Testis (tissue), 2 donors: ENCODE measurements at regions not wholly inside any gene's neighbourhood (a gene's known extent, or its start where the extent isn't known, plus 50 kb on each side); places are given as distances from the start of the nearest gene placed in this dataset.

Source experiments
- POLR2A ChIP-seq: fragments of 450-650 bp; IDR thresholded peaks from one replicate; pipeline ENCODE4 v1.6.1; 2017; ENCODE audit warnings: antibody characterized with exemption, mild to moderate bottlenecking, moderate library complexity
- TF ChIP-seq, protein P1 (sequence below), 3 experiments: fragments of 450-650 bp in 2 of 3; fragments of 200-600 bp in 1 of 3; sonication (generic) in 1 of 3; IDR thresholded peaks; one replicate each; pipeline ENCODE4 v1.5.1; 2016 to 2019; ENCODE audit warnings: antibody characterized with exemption in 3 of 3, mild to moderate bottlenecking in 2 of 3, moderate library complexity in 1 of 3

DNA sequence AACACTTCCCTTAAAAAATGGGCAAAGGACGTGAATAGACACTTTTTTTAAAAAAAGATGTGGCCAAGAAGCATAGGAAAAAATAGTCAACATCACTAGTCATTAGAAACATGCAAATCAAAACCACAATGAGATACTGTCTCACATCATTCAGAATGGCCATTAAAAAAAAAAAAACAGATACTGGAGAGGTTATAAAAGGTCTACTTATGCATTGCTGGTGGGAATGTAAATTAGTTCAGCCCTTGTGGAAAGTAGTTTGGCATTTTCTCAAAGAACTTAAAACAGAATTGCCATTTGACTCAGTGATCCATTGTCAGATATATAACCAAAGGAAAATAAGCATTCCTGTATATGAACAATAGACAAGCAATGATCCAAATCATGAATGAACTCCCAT, 352.8 kb upstream of the EPHA5 start:
- TF ChIP-seq, protein P1, sequence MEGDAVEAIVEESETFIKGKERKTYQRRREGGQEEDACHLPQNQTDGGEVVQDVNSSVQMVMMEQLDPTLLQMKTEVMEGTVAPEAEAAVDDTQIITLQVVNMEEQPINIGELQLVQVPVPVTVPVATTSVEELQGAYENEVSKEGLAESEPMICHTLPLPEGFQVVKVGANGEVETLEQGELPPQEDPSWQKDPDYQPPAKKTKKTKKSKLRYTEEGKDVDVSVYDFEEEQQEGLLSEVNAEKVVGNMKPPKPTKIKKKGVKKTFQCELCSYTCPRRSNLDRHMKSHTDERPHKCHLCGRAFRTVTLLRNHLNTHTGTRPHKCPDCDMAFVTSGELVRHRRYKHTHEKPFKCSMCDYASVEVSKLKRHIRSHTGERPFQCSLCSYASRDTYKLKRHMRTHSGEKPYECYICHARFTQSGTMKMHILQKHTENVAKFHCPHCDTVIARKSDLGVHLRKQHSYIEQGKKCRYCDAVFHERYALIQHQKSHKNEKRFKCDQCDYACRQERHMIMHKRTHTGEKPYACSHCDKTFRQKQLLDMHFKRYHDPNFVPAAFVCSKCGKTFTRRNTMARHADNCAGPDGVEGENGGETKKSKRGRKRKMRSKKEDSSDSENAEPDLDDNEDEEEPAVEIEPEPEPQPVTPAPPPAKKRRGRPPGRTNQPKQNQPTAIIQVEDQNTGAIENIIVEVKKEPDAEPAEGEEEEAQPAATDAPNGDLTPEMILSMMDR (IDR thresholded peaks at IDR 0.05), result no peak
- TF ChIP-seq POLR2A, result no peak
